Ecto neural progenitor cell (in vitro differentiated cells): ENCODE measurements at regions not wholly inside any gene's neighbourhood (a gene's known extent, or its start where the extent isn't known, plus 50 kb on each side); places are given as distances from the start of the nearest gene placed in this dataset.

Experiments
- DNase-seq: peaks from one replicate; pipeline ENCODE4 v3.0.0-alpha.2; 2018; ENCODE audit warnings: low spot score

- DNase-seq: no peak
These were observed 181.5 kb downstream of the USP12 start for GRCh38 chr13:26989957-26990713.

- DNase-seq: no peak
These were observed 182.2 kb downstream of the USP12 start for GRCh38 chr13:26989261-26989956.

- no peak for DNase-seq
These were observed 183.4 kb downstream of the USP12 start for GRCh38 chr13:26988059-26988769.

GRCh38 chr13:26987486-26988013, 184.1 kb downstream of the USP12 start:
- DNase-seq: no peak

GRCh38 chr13:26985285-26985878, 186.2 kb downstream of the USP12 start:
- peak; percentile 67 for DNase-seq

GRCh38 chr13:26984337-26984736, 187.3 kb downstream of the USP12 start:
- DNase-seq: no peak

- no peak for DNase-seq
These were observed 187.9 kb downstream of the USP12 start for GRCh38 chr13:26983543-26984320.

- DNase-seq: no peak
These were observed 191.2 kb downstream of the USP12 start for GRCh38 chr13:26980099-26981031.

GRCh38 chr13:26979334-26979733, 192.3 kb downstream of the USP12 start:
- DNase-seq: no peak

GRCh38 chr13:26978081-26978860, 193.3 kb downstream of the USP12 start:
- DNase-seq: no peak

- no peak for DNase-seq
These were observed 194.1 kb downstream of the USP12 start for GRCh38 chr13:26977541-26977940.

GRCh38 chr13:26976313-26976712, 195.3 kb downstream of the USP12 start:
- no peak for DNase-seq

- no peak for DNase-seq
These were observed 197.7 kb downstream of the USP12 start for GRCh38 chr13:26973946-26974345.

- no peak for DNase-seq
These were observed 198.3 kb downstream of the USP12 start for GRCh38 chr13:26973295-26973694.

- DNase-seq: peak; percentile 52
These were observed 199.4 kb downstream of the USP12 start for GRCh38 chr13:26971990-26972887.

- DNase-seq: no peak
These were observed 202.9 kb downstream of the USP12 start for GRCh38 chr13:26968431-26969341.
